IPS DF 6.9 (cell line): ENCODE measurements at regions not wholly inside any gene's neighbourhood (a gene's known extent, or its start where the extent isn't known, plus 50 kb on each side); places are given as distances from the start of the nearest gene placed in this dataset.

ENCODE experiments used
- DNase-seq: peaks from one replicate; pipeline ENCODE4 v3.0.0-alpha.2; 2013; ENCODE audit warnings: low read depth, low spot score
- H3K27ac ChIP-seq: one replicate; pipeline ENCODE4 v1.5.1; 2013; ENCODE audit warnings: low read length, control low read depth
- H3K27me3 ChIP-seq: 2 replicates; pipeline ENCODE4 v1.6.1; 2013; ENCODE audit warnings: mild to moderate bottlenecking, low read length; ENCODE audit not compliant: control insufficient read depth, insufficient read depth
- H3K36me3 ChIP-seq: 2 replicates; pipeline ENCODE4 v1.6.1; 2013; ENCODE audit warnings: low read length; ENCODE audit not compliant: control insufficient read depth, insufficient read depth
- H3K4me1 ChIP-seq: 2 replicates; pipeline ENCODE4 v1.6.1; 2013; ENCODE audit warnings: low read length; ENCODE audit not compliant: control insufficient read depth, insufficient read depth
- H3K4me3 ChIP-seq: 2 replicates; pipeline ENCODE4 v1.5.1; 2013; ENCODE audit warnings: mild to moderate bottlenecking, low read length
- H3K9me3 ChIP-seq: 2 replicates; pipeline ENCODE4 v1.6.1; 2013; ENCODE audit warnings: low read length, inconsistent platforms; ENCODE audit not compliant: control insufficient read depth, insufficient read depth
- WGBS: extraction: QIAGEN DNeasy Blood & Tissue Kit; methylation state at CpG from one replicate; pipeline ENCODE4 v1.1.7; 2013; ENCODE audit warnings: mixed read lengths, missing lambda C conversion rate; ENCODE audit not compliant: insufficient read length, insufficient coverage; 5-methylcytosine and 5-hydroxymethylcytosine counted together

- DNase-seq, result no peak
- Histone ChIP-seq H3K36me3 (no peaks in the 10 kb centered on the region; the same call in 1 of the 2 replicates), H3K27ac (no peak overlapping the region), H3K4me1 (no peaks in the 10 kb centered on the region; the same call in 1 of the 2 replicates), H3K4me3 (no peak overlapping the region), H3K27me3 (no peaks in the 10 kb centered on the region), H3K9me3 (no peaks in the 10 kb centered on the region)
- WGBS, result no CpG with 5 or more reads among the region's 4 CpGs
Measured at GRCh38 chr12:125221602-125222001, 156.4 kb downstream of the AACS start.

DNA sequence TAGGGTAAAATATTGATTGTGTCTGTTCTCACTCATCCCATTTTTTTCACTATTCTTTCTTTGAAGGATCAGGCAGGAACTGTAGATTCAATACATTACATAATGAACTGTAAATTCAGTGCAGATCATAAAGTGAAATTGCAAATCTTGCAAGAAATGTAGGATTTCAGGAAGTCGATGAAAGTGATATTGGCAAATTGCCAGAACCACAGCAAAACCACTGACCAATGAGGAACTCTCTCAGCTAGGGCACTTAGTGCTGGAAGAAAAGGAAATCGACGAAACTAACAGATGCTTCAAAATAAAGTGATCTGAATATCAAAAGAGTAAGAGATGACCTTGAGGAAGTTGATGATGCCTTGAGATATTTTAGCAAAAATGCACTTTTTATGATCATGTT, 157.6 kb downstream of the AACS start:
- Histone ChIP-seq H3K4me1 (no peaks in the 10 kb centered on the region), H3K27ac (no peak overlapping the region)
- WGBS, result no CpG with 5 or more reads among the region's 3 CpGs

GRCh38 chr12:125225641-125226040, 160.4 kb downstream of the AACS start:
- H3K9me3 ChIP-seq, result no peaks in the 10 kb centered on the region
- H3K4me3 ChIP-seq, result no peak overlapping the region
- H3K27me3 ChIP-seq, result no peaks in the 10 kb centered on the region
- no peak for DNase-seq
- H3K4me1 ChIP-seq, result peaks cover 3% of the 10 kb centered on the region; the same call in 1 of the 2 replicates
- no peak overlapping the region for H3K27ac ChIP-seq
- no peaks in the 10 kb centered on the region; the same call in 1 of the 2 replicates for H3K36me3 ChIP-seq
- WGBS, result no CpG with 5 or more reads among the region's 4 CpGs

More for the DNA sequence above, 157.6 kb downstream of the AACS start:
- no peaks in the 10 kb centered on the region for H3K9me3 ChIP-seq
- no peak for DNase-seq
- H3K27me3 ChIP-seq, result no peaks in the 10 kb centered on the region
- H3K4me3 ChIP-seq, result no peak overlapping the region
- no peaks in the 10 kb centered on the region; the same call in 1 of the 2 replicates for H3K36me3 ChIP-seq

DNA sequence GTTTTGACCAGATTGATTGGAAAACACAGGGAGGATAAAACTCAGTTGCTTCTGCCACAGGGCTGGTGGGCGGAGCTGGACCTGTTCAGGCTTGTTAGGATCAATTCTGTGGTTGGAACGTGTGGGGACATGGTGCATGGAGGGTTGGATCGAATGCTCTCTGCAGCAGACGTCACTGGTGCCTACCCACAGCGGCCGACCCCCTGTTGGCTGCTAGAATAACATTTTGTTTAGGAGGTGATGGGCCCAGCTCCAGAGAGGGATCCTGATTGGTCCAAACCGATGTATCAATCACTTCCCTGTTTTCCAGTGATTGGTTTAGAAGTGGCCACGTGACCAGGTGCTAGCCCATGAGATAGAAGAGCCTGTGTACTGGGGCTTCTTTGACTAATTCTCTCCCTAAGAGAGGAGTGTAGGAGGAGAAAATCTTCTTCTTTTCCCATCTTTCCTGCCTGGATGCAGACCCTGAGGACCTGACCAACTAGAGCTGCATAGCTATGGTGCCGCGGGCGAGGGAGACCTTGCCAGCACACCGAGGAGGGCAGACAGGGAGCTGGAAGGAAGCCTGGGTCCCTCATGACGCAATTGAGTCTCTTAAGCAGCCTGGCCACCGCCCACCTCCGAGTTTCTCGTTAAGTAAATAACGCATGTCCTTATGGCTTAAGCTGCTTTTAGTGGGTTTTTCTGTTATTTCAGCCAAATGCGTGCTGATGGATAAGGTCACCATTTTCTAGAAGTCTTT, 163.5 kb downstream of the AACS start:
- Histone ChIP-seq H3K4me1 (peaks cover 3% of the 10 kb centered on the region; the same call in 1 of the 2 replicates), H3K36me3 (no peaks in the 10 kb centered on the region; the same call in 1 of the 2 replicates), H3K27ac (no peak overlapping the region), H3K27me3 (no peaks in the 10 kb centered on the region), H3K4me3 (no peak overlapping the region), H3K9me3 (no peaks in the 10 kb centered on the region)
- no CpG with 5 or more reads among the region's 18 CpGs for WGBS
- no peak for DNase-seq

- H3K9me3 ChIP-seq, result no peaks in the 10 kb centered on the region
- no peak for DNase-seq
- H3K4me3 ChIP-seq, result no peak overlapping the region
- H3K36me3 ChIP-seq, result no peaks in the 10 kb centered on the region
- H3K27me3 ChIP-seq, result no peaks in the 10 kb centered on the region
- WGBS, result no CpG with 5 or more reads among the region's 14 CpGs
- no peak overlapping the region for H3K27ac ChIP-seq
- peaks cover 3% of the 10 kb centered on the region; the same call in 1 of the 2 replicates for H3K4me1 ChIP-seq
Measured at GRCh38 chr12:125229878-125230530, 164.8 kb downstream of the AACS start.

GRCh38 chr12:125233319-125233718, 168.1 kb downstream of the AACS start:
- no CpG with 5 or more reads among the region's 1 CpG for WGBS

GRCh38 chr12:125239563-125239962, 174.3 kb downstream of the AACS start:
- Histone ChIP-seq H3K4me3 (no peak overlapping the region), H3K27ac (no peak overlapping the region), H3K4me1 (peaks cover 4% of the 10 kb centered on the region), H3K27me3 (no peaks in the 10 kb centered on the region), H3K9me3 (no peaks in the 10 kb centered on the region), H3K36me3 (0 out of 2 replicates have a peak, but pooled peaks cover 2% of the 10 kb centered on the region)
- no peak for DNase-seq
- no CpG with 5 or more reads among the region's 11 CpGs for WGBS

More at GRCh38 chr12:125233319-125233718, 168.1 kb downstream of the AACS start:
- no peaks in the 10 kb centered on the region for H3K9me3 ChIP-seq
- no peak overlapping the region for H3K27ac ChIP-seq
- H3K4me3 ChIP-seq, result no peak overlapping the region
- no peaks in the 10 kb centered on the region for H3K36me3 ChIP-seq
- peaks cover 5% of the 10 kb centered on the region; the same call in 1 of the 2 replicates for H3K4me1 ChIP-seq
- no peaks in the 10 kb centered on the region for H3K27me3 ChIP-seq
- no peak for DNase-seq

GRCh38 chr12:125240717-125241116, 175.5 kb downstream of the AACS start:
- no peak for DNase-seq
- Histone ChIP-seq H3K27me3 (no peaks in the 10 kb centered on the region), H3K4me1 (peaks cover 6% of the 10 kb centered on the region), H3K4me3 (no peak overlapping the region), H3K36me3 (0 out of 2 replicates have a peak, but pooled peaks cover 2% of the 10 kb centered on the region), H3K27ac (no peak overlapping the region), H3K9me3 (no peaks in the 10 kb centered on the region)
- no CpG with 5 or more reads among the region's 17 CpGs for WGBS

DNA sequence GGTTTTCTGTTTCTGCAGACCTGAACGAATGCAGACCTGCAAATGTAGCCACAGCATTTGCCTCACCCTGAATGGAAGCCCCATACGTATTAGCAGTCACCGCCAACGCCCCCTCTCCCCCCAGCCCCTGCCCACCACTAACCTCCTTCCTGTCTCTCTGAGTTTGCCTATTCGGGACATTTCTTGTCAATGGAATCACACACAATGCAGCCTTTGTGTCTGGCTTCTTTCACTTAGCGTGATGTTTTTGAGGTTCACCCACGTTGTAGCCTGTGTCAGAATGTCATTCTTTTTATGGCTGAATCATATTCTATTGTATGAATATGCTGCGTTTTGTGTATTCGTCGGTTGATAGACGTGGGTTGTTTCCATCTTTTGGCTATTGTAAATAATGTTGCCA, 178.6 kb downstream of the AACS start:
- H3K27ac ChIP-seq, result no peak overlapping the region
- no CpG with 5 or more reads among the region's 11 CpGs for WGBS
- no peaks in the 10 kb centered on the region for H3K27me3 ChIP-seq
- no peak overlapping the region for H3K4me3 ChIP-seq
- no peaks in the 10 kb centered on the region for H3K9me3 ChIP-seq
- H3K36me3 ChIP-seq, result 0 out of 2 replicates have a peak, but pooled peaks cover 2% of the 10 kb centered on the region
- no peak for DNase-seq
- peaks cover 4% of the 10 kb centered on the region for H3K4me1 ChIP-seq

GRCh38 chr12:125244338-125244737, 179.1 kb downstream of the AACS start:
- no CpG with 5 or more reads among the region's 8 CpGs for WGBS
- H3K9me3 ChIP-seq, result no peaks in the 10 kb centered on the region
- H3K27ac ChIP-seq, result no peak overlapping the region
- no peak for DNase-seq
- 0 out of 2 replicates have a peak, but pooled peaks cover 2% of the 10 kb centered on the region for H3K36me3 ChIP-seq
- peaks cover 4% of the 10 kb centered on the region for H3K4me1 ChIP-seq
- no peak overlapping the region for H3K4me3 ChIP-seq
- no peaks in the 10 kb centered on the region for H3K27me3 ChIP-seq
